SU-DHL-6 (cell line): ENCODE measurements at regions not wholly inside any gene's neighbourhood (a gene's known extent, or its start where the extent isn't known, plus 50 kb on each side); places are given as distances from the start of the nearest gene placed in this dataset.

Experiments
- H2AFZ ChIP-seq: fragments of 200-600 bp; sonication (generic); 2 replicates; pipeline ENCODE4 v1.6.1; 2014; ENCODE audit warnings: low read depth, mild to moderate bottlenecking, moderate library complexity, mixed read lengths, antibody characterized with exemption, low read length; ENCODE audit not compliant: severe bottlenecking
- H3F3A ChIP-seq: fragments of 200-600 bp; shearing (Covaris generic); 2 replicates; pipeline ENCODE4 v1.6.0; 2016; ENCODE audit warnings: antibody characterized with exemption, mild to moderate bottlenecking; ENCODE audit not compliant: insufficient read depth
- H3K27ac ChIP-seq: fragments of 200-600 bp; sonication (generic); 2 replicates; pipeline ENCODE4 v1.5.1; 2016; ENCODE audit warnings: low read depth, mild to moderate bottlenecking, low read length, moderate library complexity, mixed read lengths
- H3K27me3 ChIP-seq: fragments of 200-600 bp; sonication (generic), shearing (Covaris generic); 2 replicates; pipeline ENCODE4 v1.6.0; 2014; ENCODE audit warnings: mild to moderate bottlenecking, low read length
- H3K36me3 ChIP-seq: fragments of 200-600 bp; sonication (generic); 2 replicates; pipeline ENCODE4 v1.6.1; 2014; ENCODE audit warnings: mild to moderate bottlenecking, low read length, mixed read lengths
- H3K4me2 ChIP-seq: fragments of 300-600, 200-600 bp; shearing (Covaris generic), sonication (generic); 2 replicates; pipeline ENCODE4 v1.6.0; 2014; ENCODE audit warnings: low read length, low read depth, mild to moderate bottlenecking; ENCODE audit not compliant: poor library complexity, severe bottlenecking
- H3K4me3 ChIP-seq: fragments of 200-600 bp; sonication (generic); 2 replicates; pipeline ENCODE4 v1.5.1; 2014; ENCODE audit warnings: antibody characterized with exemption, low read length, mild to moderate bottlenecking, mixed read lengths; ENCODE audit not compliant: insufficient read depth, poor library complexity, severe bottlenecking
- H3K79me2 ChIP-seq: fragments of 200-600 bp; sonication (generic); 2 replicates; pipeline ENCODE4 v1.6.1; 2014; ENCODE audit warnings: mild to moderate bottlenecking, low read length, moderate library complexity; ENCODE audit not compliant: insufficient read depth
- H3K9ac ChIP-seq: fragments of 200-600 bp; sonication (generic); 2 replicates; pipeline ENCODE4 v1.7.0; 2014; ENCODE audit warnings: mild to moderate bottlenecking, low read length
- H3K9me2 ChIP-seq: fragments of 200-600 bp; sonication (generic); replicated peaks from 2 replicates; pipeline ENCODE4 v1.6.1; 2014; ENCODE audit warnings: low read length; ENCODE audit not compliant: insufficient read depth
- H3K9me3 ChIP-seq: fragments of 200-600 bp; sonication (generic); 2 replicates; pipeline ENCODE4 v1.6.1; 2014; ENCODE audit warnings: low read length, mixed read lengths; ENCODE audit not compliant: insufficient read depth
- H4K20me1 ChIP-seq: fragments of 200-600 bp; sonication (generic); 2 replicates; pipeline ENCODE4 v1.6.1; 2014; ENCODE audit warnings: low read depth, mild to moderate bottlenecking, antibody characterized with exemption, low read length, moderate library complexity, mixed read lengths
- EZH2phosphoT487 ChIP-seq: fragments of 200-600 bp; sonication (generic), shearing (Covaris generic); conservative IDR thresholded peaks from 2 replicates; pipeline ENCODE4 v1.6.1; 2018; ENCODE audit warnings: mild to moderate bottlenecking, antibody characterized with exemption, low read length, moderate library complexity, mixed read lengths
- TF ChIP-seq, protein P1 (sequence below): fragments of 200-600 bp; sonication (generic); IDR thresholded peaks from one replicate; pipeline ENCODE4 v1.5.1; 2017; ENCODE audit warnings: antibody characterized with exemption, mild to moderate bottlenecking, low read length, moderate library complexity; ENCODE audit not compliant: insufficient read depth, poor library complexity, severe bottlenecking

DNA sequence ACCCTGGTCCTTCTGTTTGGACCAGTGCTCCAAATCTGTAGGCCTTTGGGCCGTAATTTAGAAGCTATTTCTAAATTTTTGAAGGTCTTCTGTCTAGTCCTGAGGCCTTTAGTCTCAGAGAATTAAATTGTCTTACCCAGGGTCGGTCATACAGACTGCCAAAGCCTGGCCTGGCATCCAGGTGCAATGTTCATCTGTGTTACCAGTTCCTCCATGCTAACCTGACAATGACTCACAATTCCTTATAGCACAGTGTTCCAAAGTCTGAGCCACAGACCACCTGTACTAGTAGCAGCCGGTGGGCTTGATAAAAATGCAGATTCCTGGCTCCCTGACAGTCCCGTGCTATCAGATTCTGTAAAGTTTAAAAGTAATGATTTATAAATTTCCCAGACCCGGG is 77.7 kb upstream of the MAP4K3 start:
- Histone ChIP-seq H3K79me2 (no peaks in the 10 kb centered on the region), H3K9me2 (no peaks in the 10 kb centered on the region), H3K4me3 (no peak overlapping the region), H3F3A (no peaks in the 10 kb centered on the region), H3K36me3 (no peaks in the 10 kb centered on the region), H3K27ac (no peak overlapping the region), H3K9ac (no peak overlapping the region), H3K27me3 (no peaks in the 10 kb centered on the region), H4K20me1 (no peaks in the 10 kb centered on the region), H3K9me3 (no peaks in the 10 kb centered on the region), H2AFZ (no peak overlapping the region), H3K4me2 (no peak overlapping the region)
- TF ChIP-seq, protein P1, sequence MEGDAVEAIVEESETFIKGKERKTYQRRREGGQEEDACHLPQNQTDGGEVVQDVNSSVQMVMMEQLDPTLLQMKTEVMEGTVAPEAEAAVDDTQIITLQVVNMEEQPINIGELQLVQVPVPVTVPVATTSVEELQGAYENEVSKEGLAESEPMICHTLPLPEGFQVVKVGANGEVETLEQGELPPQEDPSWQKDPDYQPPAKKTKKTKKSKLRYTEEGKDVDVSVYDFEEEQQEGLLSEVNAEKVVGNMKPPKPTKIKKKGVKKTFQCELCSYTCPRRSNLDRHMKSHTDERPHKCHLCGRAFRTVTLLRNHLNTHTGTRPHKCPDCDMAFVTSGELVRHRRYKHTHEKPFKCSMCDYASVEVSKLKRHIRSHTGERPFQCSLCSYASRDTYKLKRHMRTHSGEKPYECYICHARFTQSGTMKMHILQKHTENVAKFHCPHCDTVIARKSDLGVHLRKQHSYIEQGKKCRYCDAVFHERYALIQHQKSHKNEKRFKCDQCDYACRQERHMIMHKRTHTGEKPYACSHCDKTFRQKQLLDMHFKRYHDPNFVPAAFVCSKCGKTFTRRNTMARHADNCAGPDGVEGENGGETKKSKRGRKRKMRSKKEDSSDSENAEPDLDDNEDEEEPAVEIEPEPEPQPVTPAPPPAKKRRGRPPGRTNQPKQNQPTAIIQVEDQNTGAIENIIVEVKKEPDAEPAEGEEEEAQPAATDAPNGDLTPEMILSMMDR: no peak
- no peak for TF ChIP-seq EZH2phosphoT487

DNA sequence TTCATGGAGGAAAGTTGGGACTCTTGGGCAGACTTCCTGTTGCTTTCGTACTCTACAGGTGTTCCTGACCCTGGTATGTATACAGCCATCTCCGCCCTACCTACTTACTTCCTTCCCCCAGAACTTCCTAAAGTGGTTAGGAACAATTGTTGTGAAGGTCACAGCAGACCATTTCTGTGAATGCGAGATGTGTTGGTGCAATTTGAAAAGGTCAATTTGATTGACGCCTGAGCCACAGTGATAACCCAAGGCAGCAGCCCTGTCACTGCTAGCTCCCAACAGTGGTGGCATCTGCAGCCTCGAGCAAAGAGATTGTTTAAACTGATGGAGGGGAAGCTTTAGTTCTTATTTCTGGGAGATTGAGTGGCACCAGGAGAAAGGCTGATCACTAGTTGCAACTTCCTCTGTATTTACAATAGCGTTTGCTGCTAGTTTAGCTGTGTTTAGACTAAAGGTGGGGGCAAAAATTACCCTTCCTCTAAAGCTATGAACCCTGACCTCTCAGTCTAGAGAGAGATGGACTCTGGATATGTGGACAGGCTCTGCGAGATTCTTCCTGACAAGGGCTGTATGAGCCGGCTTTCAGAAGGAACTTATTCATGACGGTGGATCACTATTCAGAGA is 78.3 kb upstream of the MAP4K3 start:
- no peaks in the 10 kb centered on the region for H3K27me3 ChIP-seq
- H3F3A ChIP-seq: no peaks in the 10 kb centered on the region
- H3K9me2 ChIP-seq: no peaks in the 10 kb centered on the region
- H3K36me3 ChIP-seq: no peaks in the 10 kb centered on the region
- H3K4me2 ChIP-seq: no peak overlapping the region
- TF ChIP-seq, protein P1: no peak
- TF ChIP-seq EZH2phosphoT487: no peak
- no peak overlapping the region for H3K9ac ChIP-seq
- no peak overlapping the region for H3K4me3 ChIP-seq
- no peak overlapping the region for H2AFZ ChIP-seq
- no peaks in the 10 kb centered on the region for H4K20me1 ChIP-seq
- H3K9me3 ChIP-seq: no peaks in the 10 kb centered on the region
- H3K79me2 ChIP-seq: no peaks in the 10 kb centered on the region
- H3K27ac ChIP-seq: no peak overlapping the region

DNA sequence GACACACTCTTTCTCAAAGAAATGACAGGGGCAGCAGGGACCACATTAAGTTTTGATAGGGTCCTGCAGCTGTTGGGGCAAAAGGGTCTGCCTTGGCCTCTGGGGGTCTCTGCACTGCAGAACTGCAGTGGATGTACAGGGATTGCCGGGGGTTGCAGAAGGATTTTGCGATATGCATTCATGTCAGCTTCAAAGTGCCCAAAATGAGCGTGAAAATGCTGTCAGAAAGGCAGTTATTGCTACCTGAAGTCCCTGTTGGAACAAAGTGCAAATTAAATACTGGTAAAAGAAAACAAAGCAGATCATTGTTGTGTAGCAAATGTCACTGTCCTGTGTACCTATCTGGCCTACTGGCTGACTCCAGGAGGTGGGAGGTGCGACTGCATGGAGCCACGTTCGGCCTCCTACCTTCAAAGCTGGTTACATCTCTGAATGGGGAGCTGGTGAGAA is 78.8 kb upstream of the MAP4K3 start:
- Histone ChIP-seq H4K20me1 (no peaks in the 10 kb centered on the region), H3K9ac (no peak overlapping the region), H3K27ac (no peak overlapping the region), H2AFZ (no peak overlapping the region), H3K4me3 (no peak overlapping the region), H3F3A (no peaks in the 10 kb centered on the region), H3K27me3 (no peaks in the 10 kb centered on the region), H3K9me3 (no peaks in the 10 kb centered on the region), H3K79me2 (no peaks in the 10 kb centered on the region), H3K4me2 (no peak overlapping the region), H3K36me3 (no peaks in the 10 kb centered on the region), H3K9me2 (no peaks in the 10 kb centered on the region)
- TF ChIP-seq EZH2phosphoT487: no peak
- TF ChIP-seq, protein P1: no peak
